GM23338 (cell line): ENCODE measurements at regions not wholly inside any gene's neighbourhood (a gene's known extent, or its start where the extent isn't known, plus 50 kb on each side); places are given as distances from the start of the nearest gene placed in this dataset.

ENCODE experiments used
- ATAC-seq: fragments of 200-7000 bp; cut with Tn5 transposase; 3 replicates; pipeline ENCODE4 v1.9.1; 2020
- DNase-seq: peaks from one replicate; pipeline ENCODE4 v3.0.0-alpha.2; 2015; ENCODE audit warnings: low spot score
- H2AFZ ChIP-seq: fragments of 200-600 bp; sonication (generic); 2 replicates; pipeline ENCODE4 v1.8.0; 2016; ENCODE audit warnings: antibody characterized with exemption, mild to moderate bottlenecking, moderate library complexity
- H3F3A ChIP-seq: fragments of 200-600 bp; sonication (generic); replicated peaks from 2 replicates; pipeline ENCODE4 v1.8.0; 2017; ENCODE audit warnings: antibody characterized with exemption, mixed run types, low read depth
- H3K27ac ChIP-seq: fragments of 200-600 bp; sonication (generic); 2 replicates; pipeline ENCODE4 v1.6.1; 2016; ENCODE audit warnings: low read depth
- H3K27me3 ChIP-seq: fragments of 200-600 bp; sonication (generic); 2 replicates; pipeline ENCODE4 v1.8.0; 2016; ENCODE audit warnings: mild to moderate bottlenecking, mixed run types, moderate library complexity; ENCODE audit not compliant: insufficient read depth
- H3K36me3 ChIP-seq: fragments of 200-600 bp; sonication (generic); 2 replicates; pipeline ENCODE4 v1.8.0; 2016; ENCODE audit warnings: mild to moderate bottlenecking; ENCODE audit not compliant: insufficient read depth
- H3K4me1 ChIP-seq: fragments of 200-600 bp; sonication (generic); 2 replicates; pipeline ENCODE4 v1.8.0; 2016; ENCODE audit warnings: mild to moderate bottlenecking, moderate library complexity; ENCODE audit not compliant: insufficient read depth
- H3K4me2 ChIP-seq: fragments of 200-600 bp; sonication (generic); 2 replicates; pipeline ENCODE4 v1.7.1; 2017; ENCODE audit warnings: mixed run types
- H3K4me3 ChIP-seq: fragments of 200-600 bp; sonication (generic); 2 replicates; pipeline ENCODE4 v1.6.1; 2016; ENCODE audit warnings: mixed run types
- H3K79me2 ChIP-seq: fragments of 200-600 bp; sonication (generic); replicated peaks from 2 replicates; pipeline ENCODE4 v1.8.0; 2017; ENCODE audit warnings: mild to moderate bottlenecking; ENCODE audit not compliant: insufficient read depth
- H3K9me2 ChIP-seq: fragments of 200-600 bp; sonication (generic); 2 replicates; pipeline ENCODE4 v1.8.0; 2017; ENCODE audit not compliant: insufficient read depth
- H4K20me1 ChIP-seq: fragments of 200-600 bp; sonication (generic); replicated peaks from 2 replicates; pipeline ENCODE4 v1.8.0; 2017; ENCODE audit warnings: mild to moderate bottlenecking; ENCODE audit not compliant: insufficient read depth
- H3K27ac Mint-ChIP-seq: 2 replicates; pipeline ENCODE4 v1.8.0; 2020; ENCODE audit warnings: inconsistent platforms, mild to moderate bottlenecking, moderate library complexity, mixed read lengths
- H3K27me3 Mint-ChIP-seq: 3 replicates; pipeline ENCODE4 v1.8.0; 2022; ENCODE audit warnings: low read depth, mild to moderate bottlenecking, moderate library complexity, mixed read lengths, inconsistent platforms; ENCODE audit not compliant: insufficient read depth, poor library complexity
- H3K36me3 Mint-ChIP-seq: 3 replicates; pipeline ENCODE4 v1.8.0; 2021; ENCODE audit warnings: low read depth, mild to moderate bottlenecking, inconsistent platforms, moderate library complexity, mixed read lengths
- H3K4me1 Mint-ChIP-seq: 3 replicates; pipeline ENCODE4 v1.8.0; 2020; ENCODE audit warnings: mild to moderate bottlenecking, inconsistent platforms, mixed read lengths
- H3K4me3 Mint-ChIP-seq: 3 replicates; pipeline ENCODE4 v1.8.0; 2021; ENCODE audit warnings: moderate library complexity, mild to moderate bottlenecking, inconsistent platforms, mixed read lengths
- H3K9me3 Mint-ChIP-seq: 3 replicates; pipeline ENCODE4 v1.8.0; 2020; ENCODE audit warnings: moderate library complexity, mild to moderate bottlenecking, inconsistent platforms, mixed read lengths
- CTCF ChIP-seq, 2 experiments: fragments of 200-600 bp in 1 of 2; sonication (generic) in 1 of 2; conservative IDR thresholded peaks; 2 replicates each; pipeline versions ENCODE4 v1.5.1 to v1.6.1; 2016 to 2017; ENCODE audit warnings: antibody characterized with exemption in 2 of 2, low read depth in 2 of 2, mild to moderate bottlenecking in 2 of 2, moderate library complexity in 1 of 2
- ETS1 ChIP-seq: IDR thresholded peaks from 2 replicates; pipeline ENCODE4 v1.6.1; 2016; ENCODE audit warnings: antibody characterized with exemption
- EZH2 ChIP-seq: fragments of 200-600 bp; sonication (generic); IDR thresholded peaks from one replicate; pipeline ENCODE4 v1.8.0; 2017; ENCODE audit warnings: antibody characterized with exemption, mild to moderate bottlenecking, low read depth; ENCODE audit not compliant: unreplicated experiment
- NANOG ChIP-seq: IDR thresholded peaks from 2 replicates; pipeline ENCODE4 v1.6.1; 2016; ENCODE audit warnings: antibody characterized with exemption, borderline replicate concordance
- ZNF114 ChIP-seq: fragments of 250-450 bp; sonication (Bioruptor Pico); IDR thresholded peaks from 2 replicates; pipeline ENCODE4 v1.5.0; 2020; ENCODE audit warnings: mild to moderate bottlenecking, moderate library complexity

GRCh38 chr2:220103596-220103995 is 476.2 kb downstream of the SLC4A3 start:
- Mint-ChIP-seq H3K4me3 (no peak overlapping the region), H3K9me3 (no peaks in the 10 kb centered on the region), H3K4me1 (no peaks in the 10 kb centered on the region), H3K36me3 (no peaks in the 10 kb centered on the region), H3K27ac (no peak overlapping the region), H3K27me3 (no peaks in the 10 kb centered on the region)
- Histone ChIP-seq H3K36me3 (no peaks in the 10 kb centered on the region), H2AFZ (no peak overlapping the region), H3K27ac (no peak overlapping the region), H3F3A (no peaks in the 10 kb centered on the region), H3K9me2 (peaks cover 10% of the 10 kb centered on the region; the same call in 1 of the 2 replicates), H3K4me1 (no peaks in the 10 kb centered on the region), H3K27me3 (no peaks in the 10 kb centered on the region), H3K4me3 (no peak overlapping the region), H3K4me2 (no peak overlapping the region), H3K79me2 (no peaks in the 10 kb centered on the region), H4K20me1 (no peaks in the 10 kb centered on the region)
- DNase-seq, result no peak
- TF ChIP-seq EZH2 (no peak), NANOG (no peak), ETS1 (no peak), CTCF (conservative IDR thresholded peaks at IDR 0.05; ENCODE audit: low read depth in 2 of 2) (no peak), ZNF114 (CRISPR knock-in tag) (no peak)
- no peak for ATAC-seq

GRCh38 chr2:220104871-220105351 is 477.5 kb downstream of the SLC4A3 start:
- peak; percentile 36 for DNase-seq
- Mint-ChIP-seq H3K4me1 (no peaks in the 10 kb centered on the region), H3K9me3 (no peaks in the 10 kb centered on the region), H3K36me3 (no peaks in the 10 kb centered on the region), H3K27me3 (no peaks in the 10 kb centered on the region), H3K27ac (no peak overlapping the region), H3K4me3 (no peak overlapping the region)
- H3K36me3 ChIP-seq, result no peaks in the 10 kb centered on the region
- no peak overlapping the region for H3K4me3 ChIP-seq
- peak; percentile 62; the same call in 2 of the 3 replicates for ATAC-seq
- H3K9me2 ChIP-seq, result 0 out of 2 replicates have a peak, but pooled peaks cover 4% of the 10 kb centered on the region
- H3K27ac ChIP-seq, result no peak overlapping the region
- no peaks in the 10 kb centered on the region for H3K79me2 ChIP-seq
- no peak overlapping the region for H3K4me2 ChIP-seq
- no peaks in the 10 kb centered on the region for H4K20me1 ChIP-seq
- no peak for TF ChIP-seq EZH2
- peak; percentile 28 to 66 for TF ChIP-seq CTCF (conservative IDR thresholded peaks at IDR 0.05; ENCODE audit: low read depth in 2 of 2)
- H3F3A ChIP-seq, result no peaks in the 10 kb centered on the region
- no peaks in the 10 kb centered on the region for H3K27me3 ChIP-seq
- H3K4me1 ChIP-seq, result no peaks in the 10 kb centered on the region
- no peak overlapping the region for H2AFZ ChIP-seq
